22Rv1 (cell line): ENCODE measurements at regions not wholly inside any gene's neighbourhood (a gene's known extent, or its start where the extent isn't known, plus 50 kb on each side); places are given as distances from the start of the nearest gene placed in this dataset.

Source experiments
- H3K27ac ChIP-seq: fragments of 450-650 bp; 2 replicates; pipeline ENCODE4 v1.5.1; 2017
- CTCF ChIP-seq: fragments of 450-650 bp; IDR thresholded peaks from 2 replicates; pipeline ENCODE4 v1.5.1; 2017; ENCODE audit warnings: mild to moderate bottlenecking
- ZFX ChIP-seq: fragments of 450-650 bp; IDR thresholded peaks from 2 replicates; pipeline ENCODE4 v1.6.1; 2017; ENCODE audit warnings: antibody characterized with exemption, borderline replicate concordance

- H3K27ac ChIP-seq: no peak overlapping the region
- TF ChIP-seq ZFX (no peak), CTCF (no peak)
These were observed 686.2 kb downstream of the ADGRL2 start for GRCh38 chr1:82486969-82487368.

DNA sequence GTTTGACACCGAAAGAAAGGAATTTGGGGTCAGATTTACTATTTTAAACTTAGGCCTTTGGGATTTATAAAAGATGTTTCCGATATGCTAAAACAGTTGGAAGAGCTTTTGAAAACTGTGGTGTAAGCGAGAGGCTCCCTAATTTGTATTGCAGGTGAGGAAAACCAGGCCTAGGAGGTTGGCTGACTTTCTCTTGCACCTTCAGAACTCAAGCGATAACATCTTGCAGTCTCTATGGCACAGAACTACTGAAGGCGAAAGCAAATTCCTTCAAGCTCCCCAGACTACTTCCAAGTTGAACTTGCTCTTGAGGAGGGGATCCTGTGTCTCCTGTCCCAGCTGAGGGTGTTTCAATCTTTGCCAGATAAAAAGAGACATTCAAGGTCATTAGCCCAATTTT lies 685.7 kb downstream of the ADGRL2 start:
- TF ChIP-seq ZFX (no peak), CTCF (no peak)
- H3K27ac ChIP-seq: no peak overlapping the region

DNA sequence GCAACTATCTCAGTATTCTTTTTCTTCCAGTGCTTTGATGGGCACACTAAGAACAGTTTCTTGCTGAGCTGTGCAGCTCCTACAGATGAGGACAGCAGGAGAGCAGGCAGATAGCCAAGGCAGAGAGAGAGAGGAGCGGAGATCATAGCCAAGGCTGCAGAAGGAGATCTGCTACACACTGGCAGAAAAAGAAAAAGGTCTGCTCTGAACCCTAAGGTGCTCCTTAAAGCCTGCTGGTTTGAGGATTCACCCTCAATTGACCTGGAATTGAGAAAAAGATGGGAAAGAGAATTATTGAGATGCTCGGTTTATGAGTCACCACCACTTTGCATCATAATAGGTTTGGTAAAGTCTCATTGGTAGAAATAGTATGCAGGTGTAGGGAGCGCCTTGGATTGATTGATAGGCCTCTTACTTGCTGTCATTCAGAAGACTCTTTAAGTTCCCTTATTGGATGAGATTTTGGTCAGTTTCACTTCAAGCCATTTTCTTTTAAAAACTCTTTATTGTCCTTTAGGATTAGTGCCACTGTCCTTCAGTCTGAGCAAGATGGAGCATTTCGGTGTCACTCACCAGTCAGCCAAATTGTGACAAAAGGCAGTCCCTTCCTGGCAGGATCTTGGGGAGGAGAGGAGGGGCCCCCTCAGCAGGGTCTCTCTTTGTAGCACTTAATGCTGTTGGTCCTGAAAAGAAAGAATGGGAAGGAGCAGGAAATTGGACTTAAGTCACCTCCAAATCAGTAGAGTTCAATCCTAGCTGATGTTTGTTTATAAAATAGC lies 685.0 kb downstream of the ADGRL2 start:
- no peak overlapping the region for H3K27ac ChIP-seq
- TF ChIP-seq CTCF: no peak
- no peak for TF ChIP-seq ZFX

GRCh38 chr1:82483146-82483545 lies 682.4 kb downstream of the ADGRL2 start:
- TF ChIP-seq ZFX (no peak), CTCF (no peak)
- H3K27ac ChIP-seq: no peak overlapping the region

- no peak for TF ChIP-seq CTCF
- TF ChIP-seq ZFX: no peak
- H3K27ac ChIP-seq: no peak overlapping the region
These were observed 678.2 kb downstream of the ADGRL2 start for GRCh38 chr1:82478916-82479315.

GRCh38 chr1:82472489-82473131 lies 671.9 kb downstream of the ADGRL2 start:
- no peak for TF ChIP-seq ZFX
- H3K27ac ChIP-seq: no peak overlapping the region

DNA sequence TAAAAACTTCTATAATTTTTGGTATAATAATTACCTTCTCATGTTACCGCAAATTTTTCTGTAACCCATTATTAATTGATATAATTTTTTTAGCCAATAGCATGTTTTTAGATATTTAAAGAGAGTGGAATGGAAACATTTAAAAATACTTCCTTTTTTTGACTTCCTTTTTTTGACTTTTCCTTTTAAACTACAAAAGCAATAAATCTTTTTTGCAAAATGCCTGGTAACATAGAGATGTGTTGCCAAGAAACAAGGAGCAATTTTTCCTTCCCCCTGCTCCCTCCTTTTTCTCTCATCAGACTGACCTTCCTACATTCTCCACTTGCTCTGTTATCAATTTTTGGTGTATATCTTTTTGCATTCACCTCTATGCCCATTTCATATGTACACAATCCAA lies 666.2 kb downstream of the ADGRL2 start:
- TF ChIP-seq CTCF (no peak), ZFX (no peak)
- no peak overlapping the region for H3K27ac ChIP-seq
